Caco-2 (cell line): ENCODE measurements at regions not wholly inside any gene's neighbourhood (a gene's known extent, or its start where the extent isn't known, plus 50 kb on each side); places are given as distances from the start of the nearest gene placed in this dataset.
A peak's percentile ranks its signal among the peaks of the same experiment; 100 is the strongest.

Source experiments
- BruUV-seq: library from RNA; stranded (reverse); fragments of 400-500 nt; replicated peaks from 2 replicates; lab custom pipeline; 2021; lab: Mats Ljungman, UMichigan
- CTCF ChIA-PET: fragments of 300-600 bp; sonication (Branson Sonifier 250); formaldehyde crosslinking; loops from one replicate; lab custom pipeline; 2022; ENCODE audit warnings: antibody characterized with exemption; lab: Charles Lee
- POLR2A ChIA-PET: fragments of 300-600 bp; sonication (Branson Sonifier 250); formaldehyde crosslinking; loops from one replicate; lab custom pipeline; 2022; ENCODE audit warnings: antibody characterized with exemption; lab: Charles Lee
- DNase-seq, 2 experiments: peaks; one replicate each; pipeline versions ENCODE4 v3.0.0 to v3.0.0-alpha.2; 2020 to 2022
- H3K27me3 ChIP-seq: replicated peaks from 2 replicates; pipeline ENCODE4 v1.6.0; 2011; ENCODE audit warnings: low read length; ENCODE audit not compliant: control insufficient read depth, insufficient read depth
- H3K36me3 ChIP-seq: 2 replicates; pipeline ENCODE4 v1.5.1; 2011; ENCODE audit warnings: low read length; ENCODE audit not compliant: control insufficient read depth, insufficient read depth
- H3K4me1 ChIP-seq: fragments of 250-450 bp; sonication (Bioruptor Pico); 2 replicates; pipeline ENCODE4 v1.5.1; 2020; ENCODE audit warnings: mild to moderate bottlenecking
- H3K4me3 ChIP-seq: 2 replicates; pipeline ENCODE4 v1.5.1; 2011; ENCODE audit warnings: low read depth, mild to moderate bottlenecking, control low read depth, low read length
- H3K9me3 ChIP-seq: fragments of 250-450 bp; sonication (Bioruptor Pico); 2 replicates; pipeline ENCODE4 v1.5.1; 2020; ENCODE audit warnings: mild to moderate bottlenecking, moderate library complexity
- H3K27ac Mint-ChIP-seq: one replicate; pipeline ENCODE4 v1.8.0; 2022; ENCODE audit warnings: mixed read lengths; ENCODE audit not compliant: unreplicated experiment
- H3K27me3 Mint-ChIP-seq: one replicate; pipeline ENCODE4 v1.8.0; 2022; ENCODE audit warnings: mixed read lengths; ENCODE audit not compliant: insufficient read depth, unreplicated experiment
- H3K36me3 Mint-ChIP-seq: one replicate; pipeline ENCODE4 v1.8.0; 2022; ENCODE audit warnings: mild to moderate bottlenecking, mixed read lengths; ENCODE audit not compliant: insufficient read depth, unreplicated experiment
- H3K4me1 Mint-ChIP-seq: one replicate; pipeline ENCODE4 v1.8.0; 2022; ENCODE audit warnings: low read depth, mixed read lengths; ENCODE audit not compliant: unreplicated experiment
- H3K4me3 Mint-ChIP-seq: one replicate; pipeline ENCODE4 v1.8.0; 2022; ENCODE audit warnings: mild to moderate bottlenecking, moderate library complexity, mixed read lengths; ENCODE audit not compliant: unreplicated experiment
- H3K9me3 Mint-ChIP-seq: one replicate; pipeline ENCODE4 v1.8.0; 2022; ENCODE audit warnings: mixed read lengths; ENCODE audit not compliant: unreplicated experiment
- intact Hi-C: fragments of 100-400 bp; cut with micrococcal nuclease; formaldehyde crosslinking; loops from one replicate; pipeline ENCODE4 v1.10.0; 2022; ENCODE audit not compliant: unreplicated experiment
- TF ChIP-seq, protein P1 (sequence below), 2 experiments: fragments of 200-600 bp in 1 of 2; IDR thresholded peaks; 1 replicate in 1 of 2; 2 replicates in 1 of 2; pipeline versions ENCODE4 v1.5.1 to v1.8.0; 2011 to 2022; ENCODE audit warnings: antibody characterized with exemption in 1 of 2, control low read depth in 1 of 2, inconsistent platforms in 1 of 2, low read depth in 1 of 2, low read length in 1 of 2, mild to moderate bottlenecking in 1 of 2, moderate library complexity in 1 of 2; ENCODE audit not compliant: insufficient read depth in 1 of 2, severe bottlenecking in 1 of 2, unreplicated experiment in 1 of 2

DNA sequence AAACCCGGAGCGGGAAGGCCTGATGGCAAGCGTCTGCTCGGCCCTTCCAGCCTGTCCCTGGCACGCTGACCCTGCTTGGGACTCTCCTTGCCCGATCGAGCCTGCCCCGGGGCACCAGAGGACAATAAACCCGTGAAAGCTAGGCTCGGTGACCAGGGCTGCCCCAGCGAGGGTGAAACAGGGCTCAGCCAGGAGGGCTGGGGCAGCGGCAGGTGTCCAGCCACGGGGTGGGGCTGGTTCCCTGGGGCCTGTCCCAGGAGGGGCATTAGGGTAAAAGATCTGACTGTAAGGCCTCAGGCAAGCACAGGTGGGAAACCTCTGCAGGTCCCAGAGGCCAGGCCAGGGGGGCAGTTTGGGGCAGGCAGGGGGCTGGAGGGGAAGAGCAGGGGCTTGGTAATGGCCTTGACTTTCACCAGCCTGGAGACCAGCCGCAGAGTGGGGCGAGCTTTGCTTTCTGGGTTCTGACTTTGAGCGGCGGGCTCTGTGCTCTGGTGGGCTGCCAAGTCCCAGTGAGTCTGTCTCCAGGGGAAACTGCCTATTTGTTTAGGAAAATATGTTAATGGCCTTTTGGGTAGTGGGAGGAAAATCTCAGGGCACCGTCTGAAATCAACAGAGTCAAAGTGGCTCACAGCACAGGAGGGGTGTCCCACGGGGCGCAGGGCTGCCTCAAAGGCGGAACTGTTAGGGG is 68.2 kb upstream of the INPP5A start:
- Mint-ChIP-seq H3K27ac (no peak overlapping the region), H3K27me3 (no peaks in the 10 kb centered on the region), H3K4me3 (no peak overlapping the region), H3K9me3 (no peaks in the 10 kb centered on the region), H3K4me1 (no peaks in the 10 kb centered on the region), H3K36me3 (no peaks in the 10 kb centered on the region)
- no peaks in the 10 kb centered on the region for H3K4me1 ChIP-seq
- no peaks in the 10 kb centered on the region for H3K27me3 ChIP-seq
- ChIA-PET POLR2A (no interaction called here), CTCF (no interaction called here)
- 0 out of 2 replicates have a peak, but pooled peaks cover 4% of the 10 kb centered on the region for H3K9me3 ChIP-seq
- no peak for DNase-seq
- no peak overlapping the region for H3K4me3 ChIP-seq
- TF ChIP-seq, protein P1, sequence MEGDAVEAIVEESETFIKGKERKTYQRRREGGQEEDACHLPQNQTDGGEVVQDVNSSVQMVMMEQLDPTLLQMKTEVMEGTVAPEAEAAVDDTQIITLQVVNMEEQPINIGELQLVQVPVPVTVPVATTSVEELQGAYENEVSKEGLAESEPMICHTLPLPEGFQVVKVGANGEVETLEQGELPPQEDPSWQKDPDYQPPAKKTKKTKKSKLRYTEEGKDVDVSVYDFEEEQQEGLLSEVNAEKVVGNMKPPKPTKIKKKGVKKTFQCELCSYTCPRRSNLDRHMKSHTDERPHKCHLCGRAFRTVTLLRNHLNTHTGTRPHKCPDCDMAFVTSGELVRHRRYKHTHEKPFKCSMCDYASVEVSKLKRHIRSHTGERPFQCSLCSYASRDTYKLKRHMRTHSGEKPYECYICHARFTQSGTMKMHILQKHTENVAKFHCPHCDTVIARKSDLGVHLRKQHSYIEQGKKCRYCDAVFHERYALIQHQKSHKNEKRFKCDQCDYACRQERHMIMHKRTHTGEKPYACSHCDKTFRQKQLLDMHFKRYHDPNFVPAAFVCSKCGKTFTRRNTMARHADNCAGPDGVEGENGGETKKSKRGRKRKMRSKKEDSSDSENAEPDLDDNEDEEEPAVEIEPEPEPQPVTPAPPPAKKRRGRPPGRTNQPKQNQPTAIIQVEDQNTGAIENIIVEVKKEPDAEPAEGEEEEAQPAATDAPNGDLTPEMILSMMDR (IDR thresholded peaks at IDR 0.05; ENCODE audit: insufficient read depth in 1 of 2, low read depth in 1 of 2, low read length in 1 of 2, severe bottlenecking in 1 of 2, unreplicated experiment in 1 of 2), result no peak
- no peaks in the 10 kb centered on the region for H3K36me3 ChIP-seq
- intact Hi-C loops, result no loop called here
- no TSS peak for BruUV-seq

DNA sequence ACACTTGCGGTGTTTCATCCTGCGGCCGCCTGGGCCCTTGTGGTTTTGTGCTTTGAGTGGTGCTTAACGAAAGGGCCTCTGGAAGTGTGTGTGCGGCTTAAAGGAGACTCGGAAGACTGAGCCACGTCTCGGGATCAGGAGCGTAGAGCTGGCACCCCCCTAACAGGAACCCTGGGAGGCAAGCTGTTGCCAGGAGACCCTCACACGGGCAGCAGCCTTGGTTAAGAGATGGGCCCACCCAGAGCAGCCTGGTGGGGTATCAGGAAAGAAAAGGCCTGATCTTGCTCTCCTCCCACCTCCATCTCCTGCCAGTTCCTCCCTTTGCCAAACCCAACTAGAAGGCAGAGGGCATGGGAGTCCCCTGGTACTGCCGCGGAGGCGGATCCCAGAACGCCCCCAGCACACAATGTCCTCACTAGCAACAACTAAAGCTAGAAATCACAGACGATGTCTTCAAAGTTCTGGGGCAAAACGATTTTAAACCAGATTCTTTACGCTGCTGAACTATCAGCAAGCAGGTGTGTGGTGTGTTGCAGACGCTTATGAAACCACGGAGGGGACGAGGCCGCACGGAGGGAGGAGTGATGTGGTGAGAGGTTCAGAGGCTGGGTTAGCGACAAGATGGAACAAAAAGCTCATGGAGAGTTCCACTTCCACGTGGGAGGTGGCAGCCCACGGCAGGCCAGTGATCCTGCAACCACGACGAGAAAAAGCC is 67.0 kb upstream of the INPP5A start:
- H3K27me3 Mint-ChIP-seq, result peaks cover 2% of the 10 kb centered on the region
- Histone ChIP-seq H3K4me1 (no peaks in the 10 kb centered on the region), H3K36me3 (no peaks in the 10 kb centered on the region), H3K27me3 (no peaks in the 10 kb centered on the region), H3K4me3 (no peak overlapping the region), H3K9me3 (0 out of 2 replicates have a peak, but pooled peaks cover 4% of the 10 kb centered on the region)
- H3K36me3 Mint-ChIP-seq, result no peaks in the 10 kb centered on the region
- no peaks in the 10 kb centered on the region for H3K9me3 Mint-ChIP-seq
- H3K4me3 Mint-ChIP-seq, result no peak overlapping the region
- TF ChIP-seq, protein P1 (IDR thresholded peaks at IDR 0.05; ENCODE audit: insufficient read depth in 1 of 2, low read depth in 1 of 2, low read length in 1 of 2, severe bottlenecking in 1 of 2, unreplicated experiment in 1 of 2), result no peak
- ChIA-PET POLR2A (no interaction called here), CTCF (no interaction called here)
- H3K27ac Mint-ChIP-seq, result no peak overlapping the region
- DNase-seq, result peak in 1 of 2 experiments; percentile 21
- H3K4me1 Mint-ChIP-seq, result no peaks in the 10 kb centered on the region
- intact Hi-C loops, result no loop called here
- no TSS peak for BruUV-seq

DNA sequence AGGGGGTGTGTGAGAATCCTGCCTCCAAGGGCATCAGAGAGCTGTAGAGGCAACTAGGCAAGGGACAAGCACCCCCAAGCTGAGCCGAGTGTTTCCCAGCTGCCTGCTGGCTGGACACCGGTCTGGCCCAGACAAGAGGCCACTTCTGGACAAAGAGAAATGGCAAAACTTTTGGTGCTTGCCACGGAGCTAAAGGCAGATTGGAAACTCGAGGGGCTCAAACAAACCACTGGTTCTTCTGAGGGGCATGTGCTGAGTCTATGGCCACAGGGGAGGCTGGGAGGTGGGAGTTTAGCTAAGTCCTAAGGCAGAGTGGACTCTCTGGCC is 66.5 kb upstream of the INPP5A start:
- Mint-ChIP-seq H3K27me3 (peaks cover 3% of the 10 kb centered on the region), H3K36me3 (no peaks in the 10 kb centered on the region), H3K4me1 (no peaks in the 10 kb centered on the region), H3K9me3 (no peaks in the 10 kb centered on the region), H3K4me3 (no peak overlapping the region), H3K27ac (no peak overlapping the region)
- TF ChIP-seq, protein P1 (IDR thresholded peaks at IDR 0.05; ENCODE audit: insufficient read depth in 1 of 2, low read depth in 1 of 2, low read length in 1 of 2, severe bottlenecking in 1 of 2, unreplicated experiment in 1 of 2), result no peak
- Histone ChIP-seq H3K36me3 (no peaks in the 10 kb centered on the region), H3K27me3 (no peaks in the 10 kb centered on the region), H3K4me3 (no peak overlapping the region), H3K9me3 (0 out of 2 replicates have a peak, but pooled peaks cover 4% of the 10 kb centered on the region), H3K4me1 (no peaks in the 10 kb centered on the region)
- no peak for DNase-seq
- POLR2A ChIA-PET, result no interaction called here
- BruUV-seq, result no TSS peak
- CTCF ChIA-PET, result no interaction called here
- intact Hi-C loops, result no loop called here
